ENCODE measurements at regions not wholly inside any gene's neighbourhood (a gene's known extent, or its start where the extent isn't known, plus 50 kb on each side); places are given as distances from the start of the nearest gene placed in this dataset.

GRCh38 chr6:21807299-21808044, 213.9 kb downstream of the SOX4 start:
- Histone ChIP-seq H3K9me3 (no peaks in the 10 kb centered on the region), H3K27me3 (no peaks in the 10 kb centered on the region), H3K4me1 (peaks cover under 1 to 44% (median 38%) of the 10 kb centered on the region in 4 donors), H3K36me3 (no peaks in the 10 kb centered on the region), H3K4me3 (no peak overlapping the region), H3K27ac (replicated peaks in 1 of 4) (peak overlapping the region; percentile 40 to 74 (median 52))
- no peak for DNase-seq (ENCODE audit: extremely low spot score)
- intact Hi-C loops (cut with DNase I) = no loop called here
- WGBS = 68% methylated on average over 2 of the region's 2 CpGs
- no peak for TF ChIP-seq POLR2AphosphoS5 (IDR thresholded peaks at IDR 0.05)
- no peak for TF ChIP-seq EP300 (IDR thresholded peaks at IDR 0.05)
- no peak for TF ChIP-seq POLR2A (IDR thresholded peaks at IDR 0.05; ENCODE audit: low read depth)
- no peak for TF ChIP-seq CTCF (IDR thresholded peaks at IDR 0.05)

GRCh38 chr6:21808045-21808470, 214.5 kb downstream of the SOX4 start:
- intact Hi-C loops (cut with DNase I) = no loop called here
- DNase-seq (ENCODE audit: extremely low spot score) = no peak
- TF ChIP-seq POLR2A (IDR thresholded peaks at IDR 0.05; ENCODE audit: low read depth) (no peak), POLR2AphosphoS5 (IDR thresholded peaks at IDR 0.05) (no peak), EP300 (IDR thresholded peaks at IDR 0.05) (no peak), CTCF (IDR thresholded peaks at IDR 0.05) (no peak)
- H3K9me3 ChIP-seq = no peaks in the 10 kb centered on the region
- H3K27me3 ChIP-seq = no peaks in the 10 kb centered on the region
- H3K36me3 ChIP-seq = no peaks in the 10 kb centered on the region
- no peak overlapping the region for H3K4me3 ChIP-seq
- whole genome bisulfite sequencing = 49% methylated on average over 7 of the region's 7 CpGs
- H3K4me1 ChIP-seq = peaks cover 0 to 42% (median 37%) of the 10 kb centered on the region in 4 donors
- peak overlapping the region; percentile 40 to 74 (median 52) for H3K27ac ChIP-seq (replicated peaks in 1 of 4)

GRCh38 chr6:21808551-21809242, 215.1 kb downstream of the SOX4 start:
- no peak for DNase-seq (ENCODE audit: extremely low spot score)
- TF ChIP-seq POLR2A (IDR thresholded peaks at IDR 0.05; ENCODE audit: low read depth) (no peak), CTCF (IDR thresholded peaks at IDR 0.05) (no peak), EP300 (IDR thresholded peaks at IDR 0.05) (no peak), POLR2AphosphoS5 (IDR thresholded peaks at IDR 0.05) (no peak)
- intact Hi-C loops (cut with DNase I) = no loop called here
- WGBS = 50% methylated on average over 16 of the region's 16 CpGs
- peak overlapping the region in 1 of 4 donors; percentile 3 for H3K4me3 ChIP-seq
- no peaks in the 10 kb centered on the region for H3K27me3 ChIP-seq
- H3K36me3 ChIP-seq = no peaks in the 10 kb centered on the region
- H3K9me3 ChIP-seq = no peaks in the 10 kb centered on the region
- H3K27ac ChIP-seq (replicated peaks in 1 of 4) = peak overlapping the region in 3 of 4 donors; percentile 45 to 74 (median 60)
- peaks cover 0 to 42% (median 37%) of the 10 kb centered on the region in 4 donors for H3K4me1 ChIP-seq

GRCh38 chr6:21811484-21811883, 217.9 kb downstream of the SOX4 start:
- intact Hi-C loops (cut with DNase I) = no loop called here
- 74% methylated on average over 4 of the region's 4 CpGs for WGBS
- H3K27ac ChIP-seq (replicated peaks in 1 of 4) = peak overlapping the region in 3 of 4 donors; percentile 24 to 57 (median 25)
- no peaks in the 10 kb centered on the region for H3K27me3 ChIP-seq
- no peak overlapping the region for H3K4me3 ChIP-seq
- TF ChIP-seq POLR2AphosphoS5 (IDR thresholded peaks at IDR 0.05) (no peak), CTCF (IDR thresholded peaks at IDR 0.05) (no peak), POLR2A (IDR thresholded peaks at IDR 0.05; ENCODE audit: low read depth) (no peak), EP300 (IDR thresholded peaks at IDR 0.05) (no peak)
- H3K9me3 ChIP-seq = no peaks in the 10 kb centered on the region
- no peak for DNase-seq (ENCODE audit: extremely low spot score)
- H3K36me3 ChIP-seq = no peaks in the 10 kb centered on the region
- peaks cover 0 to 37% (median 27%) of the 10 kb centered on the region in 4 donors for H3K4me1 ChIP-seq

Measured in esophagus muscularis mucosa (tissue), 4 donors.